ENCODE measurements at regions not wholly inside any gene's neighbourhood (a gene's known extent, or its start where the extent isn't known, plus 50 kb on each side); places are given as distances from the start of the nearest gene placed in this dataset.

DNA sequence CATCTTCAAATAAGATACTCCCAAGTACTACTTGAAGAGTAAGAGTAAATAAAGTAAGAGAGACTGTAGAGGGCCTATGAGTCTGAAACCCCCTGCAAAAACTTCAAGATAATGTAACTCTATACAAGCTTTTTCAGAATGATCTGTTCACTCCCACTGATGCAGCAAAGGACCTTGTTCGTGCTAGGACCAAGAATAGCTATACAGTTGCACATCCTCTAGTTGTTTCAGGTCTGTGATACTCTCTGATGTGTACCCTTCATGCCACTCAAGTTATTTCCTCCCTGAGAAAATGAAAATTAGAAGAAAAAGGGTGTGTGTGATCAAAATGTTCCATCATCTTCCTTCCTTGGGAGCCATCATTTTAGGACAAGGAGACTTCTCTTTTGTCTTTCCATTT lies 204.4 kb downstream of the ALX1 start (continued):
- no peak for TF ChIP-seq SIRT6 (IDR thresholded peaks at IDR 0.05; ENCODE audit: low read length)
- no peak for TF ChIP-seq TCF12 (IDR thresholded peaks at IDR 0.05; ENCODE audit: low read depth, low read length)
- no peak for TF ChIP-seq RFX5 (IDR thresholded peaks at IDR 0.05; ENCODE audit: borderline replicate concordance, low read depth, low read length)
- no peak for TF ChIP-seq GABPA (IDR thresholded peaks at IDR 0.05; ENCODE audit: borderline replicate concordance, insufficient read depth, low read length)
- no peak for TF ChIP-seq RAD21 (IDR thresholded peaks at IDR 0.05 in 1 of 2, conservative IDR thresholded peaks at IDR 0.05 in 1 of 2; ENCODE audit: low read depth in 2 of 2, low read length in 2 of 2)
